ENCODE measurements at regions not wholly inside any gene's neighbourhood (a gene's known extent, or its start where the extent isn't known, plus 50 kb on each side); places are given as distances from the start of the nearest gene placed in this dataset.
A peak's percentile ranks its signal among the peaks of the same experiment; 100 is the strongest.

- ATAC-seq (no peak), DNase-seq (no peak)
- H3K9me3 ChIP-seq, result no peaks in the 10 kb centered on the region
- H3K4me3 ChIP-seq, result no peak overlapping the region
- intact Hi-C loops (cut with DNase I; ENCODE audit: low total_unique reads), result no loop called here
- in situ Hi-C loops (cut with MboI; ENCODE audit: low sequenced_read_pairs in 4 of 4), result no loop called here
- H3K27me3 ChIP-seq, result no peaks in the 10 kb centered on the region
- H3K27ac ChIP-seq, result no peak overlapping the region
- H3K4me1 ChIP-seq, result peaks cover 30 to 36% of the 10 kb centered on the region in 2 donors
- TF ChIP-seq POLR2A (IDR thresholded peaks at IDR 0.05), result no peak
- no peak for TF ChIP-seq CTCF (IDR thresholded peaks at IDR 0.05 in 4 of 5, conservative IDR thresholded peaks at IDR 0.05 in 1 of 5)
- H3K36me3 ChIP-seq, result no peaks in the 10 kb centered on the region
Observed at GRCh38 chr6:167570460-167571400, 245.8 kb downstream of the TTLL2 start.

- Histone ChIP-seq H3K9me3 (no peaks in the 10 kb centered on the region), H3K27ac (no peak overlapping the region), H3K4me1 (peaks cover 23 to 31% of the 10 kb centered on the region in 2 donors), H3K36me3 (no peaks in the 10 kb centered on the region), H3K27me3 (no peaks in the 10 kb centered on the region), H3K4me3 (no peak overlapping the region)
- DNase-seq (no peak), ATAC-seq (no peak)
- TF ChIP-seq CTCF (IDR thresholded peaks at IDR 0.05 in 4 of 5, conservative IDR thresholded peaks at IDR 0.05 in 1 of 5) (no peak), POLR2A (IDR thresholded peaks at IDR 0.05) (no peak)
- in situ Hi-C loops (cut with MboI; ENCODE audit: low sequenced_read_pairs in 4 of 4) (no loop called here), intact Hi-C loops (cut with DNase I; ENCODE audit: low total_unique reads) (no loop called here)
Observed at GRCh38 chr6:167571550-167571949, 246.7 kb downstream of the TTLL2 start.

GRCh38 chr6:167572106-167572505 is 247.2 kb downstream of the TTLL2 start:
- no peak for ATAC-seq
- DNase-seq, result no peak
- no peak overlapping the region for H3K27ac ChIP-seq
- in situ Hi-C loops (cut with MboI; ENCODE audit: low sequenced_read_pairs in 4 of 4) (no loop called here), intact Hi-C loops (cut with DNase I; ENCODE audit: low total_unique reads) (no loop called here)
- no peak overlapping the region for H3K4me3 ChIP-seq
- no peaks in the 10 kb centered on the region for H3K36me3 ChIP-seq
- H3K9me3 ChIP-seq, result no peaks in the 10 kb centered on the region
- TF ChIP-seq POLR2A (IDR thresholded peaks at IDR 0.05) (no peak), CTCF (IDR thresholded peaks at IDR 0.05 in 4 of 5, conservative IDR thresholded peaks at IDR 0.05 in 1 of 5) (no peak)
- peaks cover 18 to 25% of the 10 kb centered on the region in 2 donors for H3K4me1 ChIP-seq
- no peaks in the 10 kb centered on the region for H3K27me3 ChIP-seq

- ATAC-seq (peak; percentile 31 to 57), DNase-seq (peak in 1 of 2 donors; percentile 30)
- no peaks in the 10 kb centered on the region for H3K27me3 ChIP-seq
- intact Hi-C loops (cut with DNase I; ENCODE audit: low total_unique reads) (no loop called here), in situ Hi-C loops (cut with MboI; ENCODE audit: low sequenced_read_pairs in 4 of 4) (no loop called here)
- no peaks in the 10 kb centered on the region for H3K9me3 ChIP-seq
- H3K4me3 ChIP-seq, result no peak overlapping the region
- no peak for TF ChIP-seq CTCF (IDR thresholded peaks at IDR 0.05 in 4 of 5, conservative IDR thresholded peaks at IDR 0.05 in 1 of 5)
- TF ChIP-seq POLR2A (IDR thresholded peaks at IDR 0.05), result no peak
- peaks cover 12 to 18% of the 10 kb centered on the region in 2 donors for H3K4me1 ChIP-seq
- H3K27ac ChIP-seq, result peak overlapping the region in 3 of 4 donors; percentile 38 to 61 (median 45)
- H3K36me3 ChIP-seq, result no peaks in the 10 kb centered on the region
Observed at GRCh38 chr6:167572841-167573271, 248.0 kb downstream of the TTLL2 start.
